Panc1 (cell line): ENCODE measurements at regions not wholly inside any gene's neighbourhood (a gene's known extent, or its start where the extent isn't known, plus 50 kb on each side); places are given as distances from the start of the nearest gene placed in this dataset.

Experiments used
- CTCF ChIP-seq: fragments of 450-650 bp; IDR thresholded peaks from 2 replicates; pipeline ENCODE4 v1.5.1; 2017; ENCODE audit warnings: mild to moderate bottlenecking
- POLR2AphosphoS5 ChIP-seq: IDR thresholded peaks from 2 replicates; pipeline ENCODE4 v1.6.1; 2012; ENCODE audit warnings: mild to moderate bottlenecking, low read depth, low read length, moderate library complexity
- REST ChIP-seq, 2 experiments: IDR thresholded peaks; 2 replicates each; pipeline ENCODE4 v1.6.1; 2011 to 2012; ENCODE audit warnings: low read depth in 2 of 2, control low read depth in 1 of 2, low read length in 1 of 2, mild to moderate bottlenecking in 1 of 2, moderate library complexity in 1 of 2; ENCODE audit not compliant: insufficient read depth in 1 of 2
- TCF7L2 ChIP-seq: IDR thresholded peaks from 2 replicates; pipeline ENCODE4 v1.6.1; 2011; ENCODE audit warnings: mild to moderate bottlenecking, low read depth, low read length, inconsistent platforms

- no peak for TF ChIP-seq TCF7L2
- TF ChIP-seq POLR2AphosphoS5, result no peak
- TF ChIP-seq CTCF, result no peak
- TF ChIP-seq REST (IDR thresholded peaks at IDR 0.05; ENCODE audit: insufficient read depth in 1 of 2, low read depth in 2 of 2, low read length in 1 of 2), result no peak
These were observed 173.7 kb downstream of the HNMT start for GRCh38 chr2:138137949-138138348.
